ENCODE measurements at regions not wholly inside any gene's neighbourhood (a gene's known extent, or its start where the extent isn't known, plus 50 kb on each side); places are given as distances from the start of the nearest gene placed in this dataset.

GRCh38 chr13:31528758-31529157, 210.6 kb upstream of the RXFP2 start:
- Histone ChIP-seq H3K56ac (replicated peaks; ENCODE audit: insufficient read length, low read depth, low read length) (no peak overlapping the region), H4K20me1 (replicated peaks in 1 of 2; ENCODE audit: control insufficient read depth in 1 of 2, insufficient read depth in 2 of 2, low read length in 2 of 2) (no peaks in the 10 kb centered on the region), H4K5ac (ENCODE audit: insufficient read length, low read depth, low read length) (no peak overlapping the region), H3K79me1 (ENCODE audit: low read depth, low read length) (no peaks in the 10 kb centered on the region), H3K4ac (replicated peaks; ENCODE audit: insufficient read length, low read depth, low read length) (no peak overlapping the region), H3K27me3 (replicated peaks in 1 of 4; ENCODE audit: control insufficient read depth in 3 of 4, extremely low read depth in 1 of 4, insufficient read depth in 3 of 4, low read length in 3 of 4) (no peaks in the 10 kb centered on the region), H2BK5ac (ENCODE audit: low read depth, low read length) (no peak overlapping the region), H2BK120ac (replicated peaks; ENCODE audit: low read depth, low read length) (no peak overlapping the region), H3K23ac (ENCODE audit: insufficient read length) (no peak overlapping the region), H3K9me3 (ENCODE audit: insufficient read depth in 2 of 2, low read depth in 1 of 2, low read length in 1 of 2) (no peaks in the 10 kb centered on the region), H2BK20ac (ENCODE audit: low read length) (0 out of 2 replicates have a peak overlapping the region, but pooled peaks have one; percentile 13), H3K4me2 (ENCODE audit: insufficient read depth in 1 of 2, low read depth in 2 of 2, low read length in 2 of 2) (no peak overlapping the region), H3K14ac (ENCODE audit: insufficient read length) (no peak overlapping the region), H3K4me1 (replicated peaks in 1 of 4; ENCODE audit: control insufficient read depth in 3 of 4, insufficient read depth in 4 of 4, low read length in 3 of 4) (no peaks in the 10 kb centered on the region), H3K79me2 (ENCODE audit: control insufficient read depth in 1 of 2, insufficient read depth in 2 of 2, low read length in 2 of 2) (no peaks in the 10 kb centered on the region), H2AFZ (ENCODE audit: low read length) (no peak overlapping the region), H2BK15ac (ENCODE audit: low read length) (no peak overlapping the region), H3K9ac (replicated peaks in 1 of 4; ENCODE audit: extremely low read depth in 1 of 4, low read depth in 3 of 4, low read length in 3 of 4) (no peak overlapping the region), H3K27ac (ENCODE audit: low read depth, low read length) (no peak overlapping the region), H3K18ac (ENCODE audit: extremely low read depth, low read length) (no peak overlapping the region), H4K8ac (ENCODE audit: extremely low read depth, insufficient read depth, low read length) (no peak overlapping the region), H4K91ac (replicated peaks; ENCODE audit: insufficient read length, low read length) (no peak overlapping the region), H2AK5ac (ENCODE audit: low read depth, low read length) (no peak overlapping the region), H2BK12ac (ENCODE audit: low read depth, low read length) (no peak overlapping the region), H3K36me3 (ENCODE audit: control insufficient read depth in 2 of 4, insufficient read depth in 4 of 4, low read length in 3 of 4) (no peaks in the 10 kb centered on the region), H3K23me2 (ENCODE audit: low read depth, low read length) (no peaks in the 10 kb centered on the region), H3K4me3 (ENCODE audit: extremely low read depth in 1 of 4, insufficient read depth in 2 of 4, low read depth in 3 of 4, low read length in 4 of 4) (no peak overlapping the region)
- WGBS, 2 experiments (ENCODE audit: extremely low coverage in 1 of 2, insufficient coverage in 1 of 2, insufficient read length in 1 of 2, insufficient replicate concordance in 2 of 2, low coverage in 1 of 2, low lambda C conversion rate in 2 of 2, missing lambda C conversion rate in 1 of 2), result 100% methylated on average over 1 of the region's 1 CpG; no CpG with 5 or more reads in 1 of the 2 experiments
- ChIA-PET CTCF (ENCODE audit: partially characterized antibody) (no interaction called here), POLR2A (ENCODE audit: partially characterized antibody) (no interaction called here)
- no peak for DNase-seq (ENCODE audit: low read depth in 1 of 2, low spot score in 2 of 2)
- no peak for FAIRE-seq
- no peak for TF ChIP-seq CBX8 (IDR thresholded peaks at IDR 0.05; ENCODE audit: borderline replicate concordance, low read depth, low read length)
- no peak for TF ChIP-seq TEAD4 (IDR thresholded peaks at IDR 0.05; ENCODE audit: low read depth, low read length)
- TF ChIP-seq CBX5 (IDR thresholded peaks at IDR 0.05; ENCODE audit: low read depth, low read length), result no peak
- no peak for TF ChIP-seq KDM5A (IDR thresholded peaks at IDR 0.05; ENCODE audit: low read length)
- TF ChIP-seq TAF7 (optimal IDR thresholded peaks at IDR 0.05; ENCODE audit: borderline replicate concordance, low read depth, low read length), result no peak
- no peak for TF ChIP-seq RNF2 (IDR thresholded peaks at IDR 0.05; ENCODE audit: borderline replicate concordance, low read depth, low read length, missing control alignments, poor library complexity, severe bottlenecking)
- no peak for TF ChIP-seq TBP (IDR thresholded peaks at IDR 0.05; ENCODE audit: low read depth, low read length)
- TF ChIP-seq POLR2A (IDR thresholded peaks at IDR 0.05; ENCODE audit: control extremely low read depth in 1 of 2, low read depth in 2 of 2, low read length in 2 of 2), result no peak
- no peak for TF ChIP-seq KDM1A (IDR thresholded peaks at IDR 0.05; ENCODE audit: borderline replicate concordance, low read length)
- TF ChIP-seq TCF12 (IDR thresholded peaks at IDR 0.05; ENCODE audit: low read depth, low read length), result no peak
- no peak for TF ChIP-seq BCL11A (IDR thresholded peaks at IDR 0.05; ENCODE audit: low read depth in 2 of 2, low read length in 2 of 2)
- no peak for TF ChIP-seq ATF3 (IDR thresholded peaks at IDR 0.05; ENCODE audit: insufficient read depth, low read depth, low read length)
- no peak for TF ChIP-seq SRF (IDR thresholded peaks at IDR 0.05; ENCODE audit: low read depth, low read length)
- no peak for TF ChIP-seq CHD2 (IDR thresholded peaks at IDR 0.05; ENCODE audit: low read length)
- TF ChIP-seq GABPA (IDR thresholded peaks at IDR 0.05; ENCODE audit: borderline replicate concordance, insufficient read depth, low read length), result no peak
